Frontal cortex (tissue), 3 donors: ENCODE measurements at regions not wholly inside any gene's neighbourhood (a gene's known extent, or its start where the extent isn't known, plus 50 kb on each side); places are given as distances from the start of the nearest gene placed in this dataset.
A peak's percentile ranks its signal among the peaks of the same experiment; 100 is the strongest.
"Not testable (repeated sequence)": the region's sequence is repeated elsewhere in the genome, so short reads cannot be mapped to it uniquely, and the experiment has no call there.

Experiments used
- DNase-seq, 2 donors: peaks; one replicate each; pipeline ENCODE4 v3.0.0; 2012; ENCODE audit warnings: low spot score in 2 of 2
- FAIRE-seq: peaks from 2 replicates; lab custom pipeline; 2012; peaks lifted over from hg19 to GRCh38; lab: Jason Lieb, UNC
- donor health status: control.
- donor health status: control.
- donor health status: control.

GRCh38 chr6:97778290-97779038 lies 495.4 kb upstream of the MMS22L start:
- FAIRE-seq (no peak), DNase-seq (no peak)

- not testable (repeated sequence) for FAIRE-seq, DNase-seq
Observed at GRCh38 chr6:97779039-97779766, 496.2 kb upstream of the MMS22L start.

- FAIRE-seq, result no peak
- DNase-seq, result no peak
Observed at GRCh38 chr6:97790926-97791590, 508.0 kb upstream of the MMS22L start.

GRCh38 chr6:97805596-97805995 lies 522.6 kb upstream of the MMS22L start:
- FAIRE-seq (no peak), DNase-seq (no peak)

- DNase-seq (no peak), FAIRE-seq (no peak)
Observed at GRCh38 chr6:97812940-97813339, 529.9 kb upstream of the MMS22L start.

DNA sequence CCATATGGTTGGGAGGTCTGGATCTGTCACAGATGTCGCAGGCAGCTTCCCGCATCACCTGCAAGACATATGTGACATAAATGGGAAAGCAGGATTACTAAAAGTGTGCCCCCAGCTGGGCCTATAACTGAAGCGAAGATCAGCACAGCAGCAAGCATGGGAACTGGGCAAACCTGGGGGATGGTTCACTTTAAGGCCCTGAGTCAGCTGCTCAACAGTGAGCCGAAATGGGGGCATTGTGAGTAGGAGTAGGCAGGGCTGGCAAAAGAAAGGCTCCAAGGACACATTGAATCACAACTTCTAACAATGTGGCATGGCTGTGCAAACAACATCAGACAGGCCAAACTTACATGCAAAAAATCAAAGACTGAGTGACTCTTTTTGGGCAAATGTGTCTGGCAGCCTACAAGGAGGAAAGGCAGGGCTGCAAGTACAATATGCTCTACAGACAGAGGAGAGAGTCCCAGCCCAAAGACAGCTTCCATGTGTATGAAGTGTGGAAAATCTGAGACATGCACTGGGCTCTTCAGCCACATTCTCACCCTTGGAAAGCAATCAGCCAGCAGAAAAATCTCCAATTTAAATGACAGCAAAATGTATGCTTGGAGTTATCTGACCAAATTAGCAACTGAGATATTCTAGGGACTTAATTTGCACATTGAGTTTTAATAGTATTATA lies 531.0 kb upstream of the MMS22L start:
- no peak for FAIRE-seq
- DNase-seq, result no peak

DNA sequence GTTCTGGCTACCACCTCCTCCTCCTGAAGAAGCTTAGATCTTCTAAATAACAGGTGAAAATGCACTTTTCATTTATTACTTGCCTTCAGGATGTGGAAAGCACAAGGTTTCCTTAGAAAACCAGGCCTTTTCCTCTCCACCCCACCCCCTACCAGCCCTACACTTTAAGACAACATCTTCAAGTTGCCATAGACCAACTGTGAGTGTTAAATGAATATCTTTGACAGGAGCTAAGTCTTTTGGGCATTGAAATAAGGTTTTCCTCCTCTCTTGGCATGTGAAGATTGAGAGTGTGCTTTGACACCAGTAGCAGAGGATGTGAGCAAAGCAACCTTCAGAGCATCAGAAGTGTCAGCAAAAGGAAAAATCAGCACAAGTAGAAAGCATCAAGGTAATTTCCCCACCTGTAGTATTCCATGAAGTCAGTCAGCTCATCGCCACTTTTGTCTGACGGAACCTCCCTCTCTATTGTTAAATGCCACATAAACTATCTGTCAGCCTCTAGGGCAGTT lies 532.3 kb upstream of the MMS22L start:
- DNase-seq (no peak), FAIRE-seq (no peak)

GRCh38 chr6:97816526-97816925 lies 533.5 kb upstream of the MMS22L start:
- DNase-seq, result no peak
- FAIRE-seq, result no peak

DNA sequence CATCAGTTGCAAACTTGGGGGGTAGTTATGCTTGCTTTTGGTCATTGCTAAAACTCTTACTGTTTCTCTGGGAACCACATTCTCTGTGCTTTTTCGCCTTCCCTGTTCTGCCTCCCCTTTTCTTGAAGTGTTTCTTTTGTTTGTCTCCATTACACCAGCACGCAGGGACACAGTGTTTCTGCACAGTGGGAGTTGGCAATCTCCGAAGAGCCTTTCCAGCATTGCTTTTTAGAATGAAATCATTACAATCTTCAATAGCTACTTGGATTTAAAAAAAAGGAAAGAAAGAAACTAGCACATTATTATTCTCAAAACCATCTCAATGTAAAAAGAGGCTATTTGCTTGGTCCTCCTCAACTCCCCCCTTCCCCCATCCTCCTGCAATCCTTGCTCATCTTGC lies 536.7 kb upstream of the MMS22L start:
- DNase-seq (peak in 1 of 2 donors; percentile 3), FAIRE-seq (no peak)

GRCh38 chr6:97820400-97820799 lies 537.4 kb upstream of the MMS22L start:
- FAIRE-seq, result no peak
- no peak for DNase-seq

DNA sequence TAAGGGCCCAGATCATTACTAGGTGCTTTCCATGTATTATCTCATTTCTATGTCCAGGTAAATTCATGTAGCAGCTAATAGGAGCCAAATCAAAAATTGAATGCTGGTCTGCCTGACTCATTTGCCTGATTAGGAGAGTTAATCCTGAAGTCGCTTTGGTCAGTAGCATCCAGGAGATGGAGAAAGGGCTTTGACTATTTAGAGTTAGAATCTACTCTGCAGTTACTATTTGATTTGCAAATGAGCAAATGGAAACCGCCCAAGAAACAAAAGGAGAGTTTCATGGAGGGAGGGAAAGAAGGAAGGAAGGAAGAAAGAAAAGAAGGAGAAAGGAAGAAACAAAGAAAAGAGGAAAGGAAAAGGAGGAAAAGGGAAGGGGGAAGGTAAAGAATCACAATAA lies 539.6 kb upstream of the MMS22L start:
- no peak for DNase-seq
- FAIRE-seq, result no peak

DNA sequence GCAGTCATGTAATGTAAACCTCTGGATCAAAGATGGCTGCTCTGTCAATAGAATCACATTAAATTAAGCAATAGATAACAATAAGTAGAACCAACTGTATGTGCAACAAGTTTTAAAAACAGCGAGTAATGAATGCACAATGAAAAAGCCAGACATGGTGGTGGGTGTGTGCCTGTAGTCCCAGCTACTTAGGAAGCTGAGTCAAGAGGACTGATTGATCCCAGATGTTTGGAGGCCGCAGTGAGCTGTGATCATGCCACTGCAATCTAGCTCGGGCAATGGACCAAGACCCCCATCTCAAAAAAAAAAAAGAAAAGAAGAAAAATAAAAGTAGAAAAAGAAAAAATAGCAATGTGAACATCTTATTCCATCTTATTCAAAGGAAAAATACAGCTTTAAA lies 558.7 kb upstream of the MMS22L start:
- DNase-seq (no peak), FAIRE-seq (no peak)

DNA sequence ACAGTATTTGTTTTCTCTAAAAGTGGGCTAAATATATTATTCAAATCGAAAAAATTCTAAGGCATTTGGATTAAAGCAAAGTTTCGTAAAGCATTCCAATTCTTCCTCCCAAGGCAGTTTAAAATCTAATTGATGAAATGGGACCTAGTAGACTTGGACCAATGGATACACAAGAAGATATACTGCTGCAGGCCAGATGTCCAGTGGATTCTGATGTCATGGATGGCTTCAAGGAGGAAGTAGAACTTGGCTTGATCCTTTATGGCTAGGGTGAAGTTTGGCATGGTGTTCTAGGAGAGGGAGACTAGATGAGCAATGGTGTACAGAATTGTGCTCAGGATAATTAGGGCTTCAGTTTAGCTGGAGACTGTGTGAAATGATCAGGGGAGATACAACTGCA lies 559.5 kb upstream of the MMS22L start:
- no peak for FAIRE-seq
- DNase-seq, result no peak

GRCh38 chr6:97849390-97849789 lies 566.4 kb upstream of the MMS22L start:
- DNase-seq (no peak), FAIRE-seq (no peak)

GRCh38 chr6:97850458-97851212 lies 567.6 kb upstream of the MMS22L start:
- peak in 1 of 2 donors; percentile 1 for DNase-seq
- FAIRE-seq, result no peak

DNA sequence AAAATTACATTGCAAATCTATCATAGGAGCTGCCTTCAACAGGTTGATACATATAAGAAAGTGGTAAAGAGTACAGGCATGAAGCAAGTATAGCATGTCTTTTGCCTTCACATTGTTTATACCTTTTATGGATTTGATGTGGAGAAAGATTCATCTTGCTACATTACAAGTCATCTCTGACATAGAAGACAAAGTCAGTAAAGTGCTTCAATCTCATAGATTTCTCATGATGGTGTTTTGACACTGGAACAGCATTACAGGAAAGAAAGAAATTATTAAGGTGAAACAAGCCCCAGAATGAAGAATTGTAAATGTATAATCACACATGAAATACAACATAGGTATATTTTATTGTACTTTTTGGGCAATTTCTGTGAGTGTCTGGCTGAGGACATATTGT lies 580.7 kb upstream of the MMS22L start:
- DNase-seq (no peak), FAIRE-seq (no peak)

DNA sequence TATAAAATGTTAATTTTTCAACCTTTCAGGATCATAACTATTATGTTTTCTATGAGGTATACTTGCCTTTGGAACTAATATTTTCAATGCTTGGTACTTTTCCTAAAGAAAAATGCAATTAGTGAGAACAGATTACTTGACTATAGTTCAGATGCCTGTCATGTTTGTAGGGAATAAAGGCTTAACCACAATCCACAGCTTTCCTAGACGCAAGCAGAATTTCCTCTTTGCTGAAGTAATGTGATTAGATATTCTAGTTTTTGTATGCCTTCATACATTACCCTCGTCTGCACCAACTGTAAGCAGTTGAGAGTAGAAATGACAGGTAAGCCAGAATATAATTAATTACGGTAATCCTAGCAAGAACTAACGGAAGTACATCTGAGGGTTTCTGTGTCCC lies 581.4 kb upstream of the MMS22L start:
- FAIRE-seq (no peak), DNase-seq (no peak)

- no peak for FAIRE-seq
- no peak for DNase-seq
Observed at GRCh38 chr6:97864826-97865225, 581.8 kb upstream of the MMS22L start.

DNA sequence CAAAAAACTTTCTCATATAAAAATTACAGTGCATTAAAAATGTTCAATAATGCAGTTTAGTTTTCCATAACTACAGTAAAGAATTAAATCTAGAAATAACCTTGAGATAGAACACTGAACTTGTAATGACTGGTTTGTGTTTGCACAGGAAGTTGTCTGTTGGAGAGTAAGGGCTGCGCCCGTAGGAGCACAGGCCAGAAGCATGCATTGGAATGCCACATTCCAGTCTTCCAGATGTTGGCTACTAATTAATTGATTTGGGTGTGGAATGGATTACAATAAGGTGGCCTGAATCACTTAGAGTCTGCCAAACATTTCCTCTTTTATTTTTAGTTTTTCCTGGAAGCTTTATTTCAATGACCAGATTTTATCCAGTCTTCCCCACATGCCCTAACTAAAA lies 582.6 kb upstream of the MMS22L start:
- FAIRE-seq (no peak), DNase-seq (no peak)

DNA sequence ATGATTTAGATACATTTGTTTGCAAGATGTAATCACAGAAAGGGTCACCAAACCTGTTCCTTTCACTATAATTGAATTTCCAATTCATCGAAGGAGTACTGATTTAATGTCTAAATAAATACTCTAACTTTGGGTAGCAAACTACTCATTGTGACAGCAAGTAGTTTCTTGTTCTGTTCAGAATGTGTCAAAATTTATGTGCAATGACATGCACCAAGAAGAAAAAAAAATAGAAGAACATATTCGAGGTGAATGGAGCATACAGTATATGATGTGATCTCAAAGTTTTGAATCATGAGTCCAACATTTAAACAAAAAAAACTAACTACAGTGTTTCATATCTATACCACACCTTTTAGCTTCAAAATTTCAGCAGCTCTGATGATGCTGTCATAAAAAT lies 583.6 kb upstream of the MMS22L start:
- DNase-seq (no peak), FAIRE-seq (no peak)
